HEK293 (cell line): ENCODE measurements at regions not wholly inside any gene's neighbourhood (a gene's known extent, or its start where the extent isn't known, plus 50 kb on each side); places are given as distances from the start of the nearest gene placed in this dataset.

Experiments used
- CTCF ChIP-seq: fragments of 450-650 bp; formaldehyde crosslinking; IDR thresholded peaks from 2 replicates; pipeline ENCODE4 v1.5.1; 2016; ENCODE audit warnings: missing biosample characterization, missing genetic modification characterization
- ELK4 ChIP-seq: IDR thresholded peaks from 2 replicates; pipeline ENCODE4 v1.6.1; 2011; ENCODE audit warnings: mild to moderate bottlenecking, low read depth, low read length, borderline replicate concordance
- PBX3 ChIP-seq: sonication (generic); formaldehyde crosslinking; IDR thresholded peaks from 2 replicates; pipeline ENCODE4 v1.8.1; 2022; ENCODE audit warnings: mild to moderate bottlenecking, moderate library complexity, missing genetic modification reagents
- REST ChIP-seq: fragments of 450-650 bp; formaldehyde crosslinking; IDR thresholded peaks from 2 replicates; pipeline ENCODE4 v1.5.1; 2016; ENCODE audit warnings: missing biosample characterization, missing genetic modification characterization
- SETDB1 ChIP-seq: IDR thresholded peaks from one replicate; pipeline ENCODE4 v1.6.1; 2017; ENCODE audit warnings: mild to moderate bottlenecking, low read length, moderate library complexity, mixed read lengths; ENCODE audit not compliant: insufficient read length
- YY1 ChIP-seq: fragments of 450-650 bp; formaldehyde crosslinking; IDR thresholded peaks from 2 replicates; pipeline ENCODE4 v1.5.1; 2018; ENCODE audit warnings: missing biosample characterization, missing genetic modification characterization
- ZNF302 ChIP-seq: fragments of 450-650 bp; formaldehyde crosslinking; IDR thresholded peaks from 2 replicates; pipeline ENCODE4 v1.5.1; 2016; ENCODE audit warnings: missing biosample characterization, missing genetic modification characterization, low read depth
- ZNF391 ChIP-seq: fragments of 450-650 bp; formaldehyde crosslinking; IDR thresholded peaks from 2 replicates; pipeline ENCODE4 v1.5.1; 2016; ENCODE audit warnings: low read depth, missing biosample characterization, missing genetic modification characterization, borderline replicate concordance
- ZNF449 ChIP-seq: fragments of 450-650 bp; formaldehyde crosslinking; IDR thresholded peaks from 2 replicates; pipeline ENCODE4 v1.5.1; 2017; ENCODE audit warnings: missing biosample characterization, mild to moderate bottlenecking, missing genetic modification characterization, moderate library complexity
- ZNF621 ChIP-seq: fragments of 450-650 bp; formaldehyde crosslinking; IDR thresholded peaks from 2 replicates; pipeline ENCODE4 v1.5.1; 2017; ENCODE audit warnings: missing biosample characterization, missing genetic modification characterization
- ZNF623 ChIP-seq: fragments of 450-650 bp; formaldehyde crosslinking; IDR thresholded peaks from 2 replicates; pipeline ENCODE4 v1.5.1; 2016; ENCODE audit warnings: missing biosample characterization, missing genetic modification characterization
- ZNF658 ChIP-seq: fragments of 450-650 bp; formaldehyde crosslinking; IDR thresholded peaks from 2 replicates; pipeline ENCODE4; 2016; ENCODE audit warnings: missing biosample characterization, missing genetic modification characterization
- TF ChIP-seq, protein P1 (sequence below): fragments of 450-650 bp; formaldehyde crosslinking; IDR thresholded peaks from 2 replicates; pipeline ENCODE4 v1.5.1; 2017; ENCODE audit warnings: missing biosample characterization, missing genetic modification characterization

DNA sequence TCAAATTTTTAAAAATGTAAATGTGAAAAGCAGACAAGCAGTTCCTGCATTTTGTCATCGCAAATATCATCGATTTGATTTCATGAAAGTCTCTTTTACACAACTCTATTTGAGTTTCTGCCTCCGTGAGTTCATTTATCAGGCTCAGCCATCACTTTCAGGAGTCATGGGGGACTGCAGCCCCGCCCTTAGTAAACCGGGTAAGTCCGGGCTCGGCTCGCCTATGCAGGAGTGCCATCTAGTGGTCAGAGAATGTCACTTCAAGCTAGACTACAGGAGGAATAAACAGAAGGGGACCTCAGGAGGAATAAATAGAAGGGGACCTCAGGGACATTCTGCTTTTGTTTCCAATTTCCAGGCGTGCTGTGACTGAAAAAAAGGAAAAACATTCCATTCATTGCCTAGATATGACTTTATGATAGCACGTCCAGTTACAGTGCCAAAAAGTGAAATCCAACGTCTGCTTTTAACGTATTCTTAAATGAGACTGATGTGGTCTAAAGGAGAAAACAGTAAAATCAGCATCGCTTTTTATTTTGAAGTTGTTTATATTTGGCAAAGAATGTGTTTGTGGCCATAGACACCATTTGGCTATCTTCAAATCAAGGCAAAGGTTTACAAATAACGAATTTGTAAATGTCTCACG lies 333.9 kb downstream of the HACE1 start:
- TF ChIP-seq SETDB1 (no peak), CTCF (tag by site-specific recombination) (peak; percentile 73), ZNF658 (tag by site-specific recombination) (no peak), ZNF623 (tag by site-specific recombination) (no peak), YY1 (tag by site-specific recombination) (no peak), PBX3 (CRISPR knock-in tag) (no peak), ZNF621 (tag by site-specific recombination) (no peak), ELK4 (no peak), ZNF302 (no peak), ZNF391 (no peak), ZNF449 (no peak), REST (tag by site-specific recombination) (no peak)
- TF ChIP-seq, protein P1, sequence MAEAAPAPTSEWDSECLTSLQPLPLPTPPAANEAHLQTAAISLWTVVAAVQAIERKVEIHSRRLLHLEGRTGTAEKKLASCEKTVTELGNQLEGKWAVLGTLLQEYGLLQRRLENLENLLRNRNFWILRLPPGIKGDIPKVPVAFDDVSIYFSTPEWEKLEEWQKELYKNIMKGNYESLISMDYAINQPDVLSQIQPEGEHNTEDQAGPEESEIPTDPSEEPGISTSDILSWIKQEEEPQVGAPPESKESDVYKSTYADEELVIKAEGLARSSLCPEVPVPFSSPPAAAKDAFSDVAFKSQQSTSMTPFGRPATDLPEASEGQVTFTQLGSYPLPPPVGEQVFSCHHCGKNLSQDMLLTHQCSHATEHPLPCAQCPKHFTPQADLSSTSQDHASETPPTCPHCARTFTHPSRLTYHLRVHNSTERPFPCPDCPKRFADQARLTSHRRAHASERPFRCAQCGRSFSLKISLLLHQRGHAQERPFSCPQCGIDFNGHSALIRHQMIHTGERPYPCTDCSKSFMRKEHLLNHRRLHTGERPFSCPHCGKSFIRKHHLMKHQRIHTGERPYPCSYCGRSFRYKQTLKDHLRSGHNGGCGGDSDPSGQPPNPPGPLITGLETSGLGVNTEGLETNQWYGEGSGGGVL (tag by site-specific recombination) = no peak
